ENCODE measurements at regions not wholly inside any gene's neighbourhood (a gene's known extent, or its start where the extent isn't known, plus 50 kb on each side); places are given as distances from the start of the nearest gene placed in this dataset.
"Not testable (repeated sequence)": the region's sequence is repeated elsewhere in the genome, so short reads cannot be mapped to it uniquely, and the experiment has no call there.

DNA sequence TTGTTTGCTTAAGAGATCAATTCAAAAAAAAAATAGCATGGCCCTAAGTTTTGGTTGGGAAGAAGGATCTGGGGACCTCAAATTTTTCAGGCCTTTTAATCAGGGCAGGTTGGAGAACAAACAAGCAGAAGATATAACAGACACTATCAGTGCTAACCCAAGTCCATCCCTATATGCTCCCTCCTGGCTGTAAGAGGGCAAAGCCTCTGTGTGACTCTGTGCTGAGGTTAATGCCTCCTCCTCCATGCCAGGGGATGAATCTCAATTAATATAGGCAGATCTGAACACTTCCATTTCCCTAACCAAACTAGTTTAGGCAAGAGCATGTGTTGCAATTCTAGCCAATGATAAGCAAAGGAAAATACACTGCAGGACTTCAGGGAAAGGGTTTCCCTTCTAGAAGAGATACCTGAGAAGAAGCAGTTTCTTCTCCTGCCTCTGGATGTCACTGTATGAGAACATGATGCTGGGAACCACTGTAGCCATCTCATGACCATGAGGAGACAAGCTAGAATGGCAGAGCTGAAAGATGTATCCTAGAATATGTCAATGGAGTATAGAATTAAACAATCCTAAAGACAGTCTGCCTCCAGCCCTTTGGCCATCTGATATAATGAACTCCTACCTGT, 76.0 kb downstream of the CHD9NB start:
- DNase-seq (ENCODE audit: low read depth), result no peak

DNA sequence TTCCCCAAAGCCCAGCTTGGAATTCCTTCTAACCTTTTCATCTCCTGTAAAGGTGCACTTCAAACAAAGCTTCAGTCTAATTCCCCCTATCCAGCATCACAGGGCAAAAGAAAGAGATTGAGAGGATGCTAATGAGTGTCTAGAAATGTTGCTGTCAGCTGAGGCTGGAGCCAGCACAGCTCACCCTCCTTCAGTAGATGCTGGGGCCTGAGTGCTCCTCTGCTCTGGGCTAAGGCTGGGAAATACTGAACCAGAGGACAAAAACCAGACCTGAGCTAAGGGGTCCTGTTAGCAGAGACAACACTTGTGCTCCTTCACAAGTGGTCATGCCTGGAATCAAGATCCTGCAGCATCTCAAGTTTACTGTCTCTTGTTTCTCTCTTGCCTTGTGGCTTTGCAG, 85.0 kb downstream of the CHD9NB start:
- no peak for DNase-seq (ENCODE audit: low read depth)

DNA sequence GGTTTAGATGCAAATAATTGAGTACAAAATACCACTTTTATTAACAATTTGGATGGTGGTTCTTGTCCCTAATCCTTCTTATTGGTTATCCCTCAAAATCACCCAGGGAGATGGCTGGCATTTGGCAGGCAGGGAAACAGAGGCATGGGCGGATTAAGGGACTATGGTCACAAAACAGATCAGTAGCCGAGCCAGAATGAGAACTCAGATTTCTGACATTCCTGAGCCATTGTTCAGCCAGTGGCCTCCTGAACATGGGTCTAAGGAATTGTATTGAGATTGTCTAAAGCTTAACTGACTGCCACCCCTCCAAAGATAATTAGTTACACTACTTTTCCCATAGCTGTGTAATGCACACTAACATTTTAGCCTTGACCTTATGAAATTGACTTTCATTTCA, 88.4 kb downstream of the CHD9NB start:
- DNase-seq (ENCODE audit: low read depth), result no peak

DNA sequence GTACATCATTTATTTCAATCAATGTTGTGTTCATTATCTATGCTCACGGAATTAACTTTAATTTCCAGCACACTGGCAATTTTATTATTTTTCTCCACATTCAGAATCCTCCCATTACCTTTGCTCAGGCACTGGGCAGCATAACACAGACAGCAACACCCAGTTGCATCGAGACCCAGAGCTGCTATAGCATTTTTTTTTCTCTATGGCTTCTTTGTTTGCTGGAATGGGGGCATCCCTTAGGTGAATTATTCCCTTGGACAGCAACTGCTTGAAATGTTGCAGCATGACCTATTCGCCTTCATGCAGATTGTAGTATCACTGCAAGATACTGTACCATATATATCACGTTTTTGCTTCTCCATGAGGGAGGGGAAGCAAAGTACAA, 88.8 kb downstream of the CHD9NB start:
- DNase-seq (ENCODE audit: low read depth), result no peak

DNA sequence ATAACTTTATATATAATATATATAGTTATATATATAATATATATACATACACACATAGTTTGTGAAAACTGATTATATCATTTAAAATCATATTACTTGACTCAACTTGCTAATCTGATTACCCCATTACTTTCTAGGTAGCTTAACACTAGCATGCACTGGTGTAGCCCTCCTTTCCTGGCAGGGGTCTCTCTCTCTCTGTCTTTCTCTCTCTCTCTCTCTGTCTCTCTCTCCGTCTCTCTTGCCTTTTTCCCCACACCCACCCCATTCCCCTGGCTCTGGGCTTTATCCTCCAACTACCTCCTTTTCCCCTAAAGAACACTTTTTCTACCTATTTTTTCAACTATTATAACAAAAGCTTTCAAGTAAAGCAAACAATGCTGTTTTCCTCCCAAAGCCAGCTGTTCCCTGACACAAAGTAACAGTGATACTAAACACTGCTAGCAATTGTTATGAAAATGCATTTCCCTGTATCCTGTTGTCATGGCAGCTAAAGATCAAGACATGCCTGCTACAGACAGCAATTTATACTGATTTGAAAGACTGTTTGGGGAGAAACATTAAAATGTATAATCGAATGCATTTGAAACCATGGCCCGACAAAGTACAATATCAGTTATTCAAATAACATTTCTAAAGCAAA, 89.4 kb downstream of the CHD9NB start:
- DNase-seq (ENCODE audit: low read depth), result no peak

DNA sequence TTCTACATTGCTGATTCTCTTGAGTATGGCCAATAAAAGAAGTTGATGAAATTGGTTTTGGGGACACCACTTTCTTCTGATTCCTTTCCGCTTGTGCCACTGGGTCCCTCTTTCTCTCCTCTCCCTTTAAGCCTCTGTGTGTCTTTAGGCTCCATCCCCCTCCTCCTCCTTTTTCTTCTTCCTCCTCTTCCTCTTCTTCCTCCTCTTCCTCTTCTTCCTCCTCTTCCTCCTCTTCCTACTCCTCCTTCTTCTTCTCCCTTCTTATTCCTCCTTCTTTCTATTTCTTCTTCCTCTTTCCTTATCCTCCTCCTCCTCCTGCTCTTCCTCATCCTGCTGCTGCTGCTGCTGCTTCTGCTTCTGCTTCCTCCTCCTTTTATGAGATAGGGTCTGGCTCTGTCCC, 93.7 kb downstream of the CHD9NB start:
- DNase-seq (ENCODE audit: low read depth), result no peak

DNA sequence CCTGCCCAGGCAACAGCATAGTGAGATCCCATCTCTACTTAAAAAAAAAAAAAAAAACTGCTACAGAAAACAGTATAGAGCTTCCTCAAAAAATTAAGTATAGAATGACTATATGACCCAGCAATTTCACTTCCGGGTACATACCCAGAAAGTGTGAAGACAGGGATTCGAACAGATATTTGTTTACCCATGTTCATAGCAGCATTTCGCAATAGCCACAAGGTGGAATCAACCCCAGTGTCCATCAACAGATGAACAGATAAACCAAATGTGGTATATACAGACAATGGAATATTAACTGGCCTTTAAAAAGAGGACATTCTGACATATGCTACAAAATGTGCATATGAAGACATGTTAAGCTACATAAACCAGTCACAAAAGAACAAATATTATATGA, 95.5 kb downstream of the CHD9NB start:
- DNase-seq (ENCODE audit: low read depth), result no peak

DNA sequence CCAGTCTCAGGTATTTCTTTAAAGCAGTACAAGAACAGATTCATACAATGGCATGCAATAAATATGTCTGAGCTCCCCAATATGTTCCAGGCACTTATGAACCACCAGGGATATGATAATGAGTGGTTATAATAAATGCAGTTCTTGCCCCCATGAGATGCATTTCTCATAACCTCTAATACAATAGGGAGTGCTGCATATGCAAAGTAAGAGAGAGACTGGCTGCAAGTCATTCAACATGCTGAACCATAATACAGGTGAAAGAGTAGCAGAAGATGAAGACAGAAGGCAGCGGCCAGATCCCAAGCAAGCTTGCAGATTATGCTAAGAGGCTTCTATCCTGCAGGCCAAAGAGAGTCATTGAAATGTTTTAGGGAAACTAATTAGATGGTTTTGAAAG, 96.7 kb downstream of the CHD9NB start:
- no peak for DNase-seq (ENCODE audit: low read depth)

DNA sequence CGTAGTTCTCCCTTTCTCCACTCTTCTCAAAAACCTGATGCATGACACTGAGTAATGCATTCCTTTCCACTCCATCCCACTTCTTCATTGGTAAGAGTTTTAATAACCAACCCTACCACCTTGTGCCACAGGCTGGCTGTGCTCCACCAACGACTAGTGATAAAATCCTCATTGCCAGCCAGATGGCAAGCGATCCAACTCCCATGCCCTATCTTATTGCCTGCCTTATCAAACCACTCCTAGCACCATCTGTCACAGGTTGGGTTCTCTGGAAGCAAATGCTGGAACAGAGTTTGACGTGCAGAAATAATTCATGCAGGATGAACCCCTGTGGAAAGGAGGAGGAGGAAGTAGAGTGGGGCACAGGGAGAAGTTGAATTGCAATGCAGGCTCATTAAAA, 99.5 kb downstream of the CHD9NB start:
- DNase-seq (ENCODE audit: low read depth), result no peak

DNA sequence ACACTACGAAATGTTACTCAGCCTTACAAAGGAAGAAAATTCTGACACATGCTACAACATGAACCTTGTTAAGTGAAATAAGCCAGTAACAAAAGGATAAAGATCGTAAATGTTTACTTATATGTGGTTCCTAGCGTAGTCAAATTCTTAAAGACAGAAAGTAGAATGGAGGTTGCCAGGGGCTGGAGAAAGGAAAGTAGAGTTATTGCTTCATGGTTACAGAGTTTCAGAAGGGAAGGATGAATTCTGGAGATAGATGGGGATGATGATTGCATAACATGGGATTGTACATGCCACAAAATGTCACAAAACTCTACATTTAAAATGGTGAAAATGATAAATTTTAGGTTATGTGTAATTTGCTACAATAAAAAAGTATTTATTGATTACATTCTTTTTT, 103.8 kb downstream of the CHD9NB start:
- no peak for DNase-seq (ENCODE audit: low read depth)

DNA sequence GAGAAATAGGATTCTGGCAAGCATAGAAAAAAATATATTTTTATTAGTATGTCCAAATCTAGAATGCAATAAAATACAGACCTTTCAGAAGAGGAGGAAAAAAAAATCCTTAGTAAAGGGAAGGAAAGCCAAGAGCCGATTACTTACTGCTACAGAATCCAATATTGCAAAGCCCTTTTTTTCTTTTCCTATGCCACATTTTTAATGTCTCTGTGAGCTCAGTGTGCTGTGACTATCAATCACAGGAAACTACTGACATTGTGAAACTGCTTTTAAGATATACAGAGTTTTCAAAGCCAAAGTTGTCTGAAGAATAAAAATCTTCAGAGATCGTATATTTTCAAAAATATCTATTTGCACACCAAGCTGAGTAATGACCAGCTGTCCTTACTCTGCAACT, 120.4 kb downstream of the CHD9NB start:
- no peak for DNase-seq (ENCODE audit: low read depth)

DNA sequence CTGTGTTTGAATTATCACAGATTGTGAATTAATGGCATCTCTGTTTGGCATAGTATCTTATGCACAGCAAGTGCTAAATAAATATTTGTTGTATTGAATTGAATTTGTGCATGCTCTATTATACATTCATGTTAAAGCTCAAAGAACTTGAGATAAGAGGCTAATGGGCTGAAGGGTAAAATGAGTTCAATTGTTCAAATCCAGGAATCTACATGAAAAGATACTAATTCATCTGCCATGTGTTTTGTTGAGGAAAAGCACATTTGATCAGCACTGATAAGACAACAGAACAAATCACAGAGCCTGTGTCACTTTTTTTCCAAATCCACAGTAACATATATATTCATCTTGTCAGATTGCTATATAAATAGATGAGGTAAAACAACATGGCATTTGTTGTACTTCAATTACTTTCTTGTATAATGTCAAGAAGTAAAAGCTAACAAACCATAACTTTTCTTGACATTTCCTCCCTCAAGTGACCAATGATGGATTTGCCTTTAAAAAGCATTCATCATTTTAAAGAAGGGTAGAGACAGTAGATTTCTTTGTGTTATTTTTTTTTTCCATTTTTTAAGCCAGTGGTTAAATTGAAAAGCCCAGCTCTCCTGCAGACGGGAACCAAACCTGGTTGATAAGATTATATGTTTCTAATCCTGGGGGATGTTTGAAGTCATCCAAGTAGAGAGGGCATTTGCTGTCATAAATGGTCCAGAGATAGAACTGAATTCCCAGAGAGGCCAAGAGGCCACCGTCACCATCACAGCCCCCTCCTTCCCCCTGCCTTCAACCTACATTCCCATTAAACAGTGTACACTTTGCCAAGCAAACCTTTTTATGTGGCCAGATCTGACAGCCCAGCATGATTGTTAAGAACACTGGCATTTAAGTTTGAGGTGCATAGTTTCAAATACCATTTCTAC, 123.0 kb downstream of the CHD9NB start:
- DNase-seq (ENCODE audit: low read depth), result no peak

DNA sequence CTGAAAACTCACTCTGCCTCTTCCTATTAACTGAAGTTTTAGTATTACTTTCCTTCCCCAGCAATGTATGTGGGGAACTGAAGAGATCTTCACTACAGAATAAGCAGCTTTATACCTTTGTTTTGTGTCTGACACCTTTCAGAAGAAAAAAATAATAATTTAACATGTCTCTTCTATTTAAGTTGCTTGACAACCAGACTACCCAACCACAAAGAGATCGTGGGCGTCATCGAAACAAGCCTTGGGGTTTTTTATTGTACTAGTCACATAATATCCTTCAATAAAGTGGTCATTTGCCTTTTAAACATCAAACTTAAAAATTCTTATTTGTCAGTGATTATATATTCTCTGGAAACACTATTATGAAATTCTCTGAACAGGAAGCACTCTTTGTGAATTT, 123.7 kb downstream of the CHD9NB start:
- no peak for DNase-seq (ENCODE audit: low read depth)

DNA sequence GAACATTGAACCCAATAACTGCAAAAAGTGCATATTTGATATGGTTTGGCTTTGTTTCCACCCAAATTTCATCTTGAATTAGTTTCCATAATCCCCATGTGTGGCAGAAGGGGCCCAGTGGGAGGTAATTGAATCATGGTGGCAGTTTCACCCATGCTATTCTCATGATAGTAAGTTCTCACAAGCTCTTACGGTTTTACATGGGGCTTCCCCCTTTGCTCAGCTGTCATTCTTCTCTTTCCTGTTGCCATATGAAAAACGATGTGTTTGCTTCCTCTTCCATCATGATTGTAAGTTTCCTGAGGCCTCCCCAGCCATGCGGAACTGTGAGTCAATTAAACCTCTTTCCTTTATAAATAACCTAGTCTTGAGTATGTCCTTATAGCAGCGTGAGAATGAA, 127.6 kb downstream of the CHD9NB start:
- no peak for DNase-seq (ENCODE audit: low read depth)

DNA sequence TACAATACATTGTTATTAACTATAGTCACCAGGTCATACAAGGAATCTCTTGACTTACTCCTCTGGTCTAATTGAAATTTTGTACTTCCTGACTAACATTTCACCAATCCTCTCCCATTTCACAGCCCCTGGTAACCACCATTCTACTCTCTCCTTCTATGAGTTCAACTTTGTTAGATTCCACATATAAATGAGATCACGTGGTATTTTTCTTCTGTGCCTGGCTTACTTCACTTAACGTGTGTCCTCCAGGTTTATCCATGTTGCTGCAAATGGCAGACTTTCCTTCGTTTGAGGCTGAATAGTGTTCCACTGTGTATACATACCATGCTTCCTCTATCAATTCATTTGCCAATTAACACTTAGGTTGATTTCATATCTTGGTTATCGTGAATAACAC, 128.5 kb downstream of the CHD9NB start:
- DNase-seq (ENCODE audit: low read depth), result no peak

DNA sequence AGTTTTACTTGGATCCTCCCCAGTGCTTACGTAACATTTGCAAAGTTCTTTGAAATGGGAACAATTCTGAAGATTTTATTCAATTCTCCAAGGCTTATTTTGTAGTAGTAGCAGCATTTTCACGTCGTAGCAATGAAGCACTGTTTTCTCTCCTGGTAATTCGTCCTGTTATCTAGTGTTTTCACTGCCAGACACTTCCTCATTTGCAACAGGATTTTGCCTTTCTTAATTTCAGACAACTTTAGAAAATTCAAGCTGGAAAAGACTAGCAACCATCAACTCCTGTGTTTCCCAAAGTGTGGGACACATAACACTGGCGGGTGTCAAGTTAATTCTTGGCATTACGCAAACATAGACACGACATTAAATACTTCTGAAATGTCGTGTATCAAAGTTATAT, 131.6 kb downstream of the CHD9NB start:
- DNase-seq (ENCODE audit: low read depth), result no peak

DNA sequence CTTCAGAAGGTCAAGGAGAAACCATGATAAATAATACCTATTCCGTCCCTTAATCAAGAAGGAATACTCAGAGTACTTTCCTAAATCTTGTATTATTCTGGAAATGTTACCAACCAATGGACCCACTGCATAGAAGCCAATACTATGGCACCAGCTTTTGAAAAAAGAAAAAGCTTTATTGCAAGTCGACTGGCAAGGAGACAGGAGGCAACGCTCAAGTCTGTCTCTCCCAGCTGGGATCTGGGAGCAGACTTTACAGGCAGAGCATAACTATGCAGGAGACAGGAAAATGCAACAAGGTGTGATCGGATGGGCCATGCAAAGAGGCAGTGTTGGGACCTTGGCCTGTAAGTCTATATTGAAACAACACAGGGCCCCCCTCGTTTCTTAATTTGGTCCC, 132.4 kb downstream of the CHD9NB start:
- no peak for DNase-seq (ENCODE audit: low read depth)

DNA sequence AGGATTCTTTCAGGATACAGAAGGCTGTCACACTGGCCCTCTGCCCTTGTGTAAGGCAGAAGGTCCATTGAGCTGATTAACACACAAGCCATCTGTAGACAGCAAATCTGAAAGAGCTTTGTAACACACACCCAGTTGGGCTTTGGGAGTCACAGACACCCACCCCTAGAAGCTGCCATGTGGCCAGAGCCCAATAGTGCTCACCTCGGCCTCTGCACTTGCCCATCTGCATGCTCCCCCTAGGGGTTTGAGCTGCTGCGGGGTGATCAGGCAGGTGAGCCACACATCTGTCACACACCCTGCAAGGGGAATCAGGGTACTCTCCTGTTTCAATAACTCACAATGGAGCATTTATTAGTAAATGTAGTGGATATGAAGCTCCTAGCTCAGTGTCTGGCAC, 138.3 kb downstream of the CHD9NB start:
- DNase-seq (ENCODE audit: low read depth), result no peak

DNA sequence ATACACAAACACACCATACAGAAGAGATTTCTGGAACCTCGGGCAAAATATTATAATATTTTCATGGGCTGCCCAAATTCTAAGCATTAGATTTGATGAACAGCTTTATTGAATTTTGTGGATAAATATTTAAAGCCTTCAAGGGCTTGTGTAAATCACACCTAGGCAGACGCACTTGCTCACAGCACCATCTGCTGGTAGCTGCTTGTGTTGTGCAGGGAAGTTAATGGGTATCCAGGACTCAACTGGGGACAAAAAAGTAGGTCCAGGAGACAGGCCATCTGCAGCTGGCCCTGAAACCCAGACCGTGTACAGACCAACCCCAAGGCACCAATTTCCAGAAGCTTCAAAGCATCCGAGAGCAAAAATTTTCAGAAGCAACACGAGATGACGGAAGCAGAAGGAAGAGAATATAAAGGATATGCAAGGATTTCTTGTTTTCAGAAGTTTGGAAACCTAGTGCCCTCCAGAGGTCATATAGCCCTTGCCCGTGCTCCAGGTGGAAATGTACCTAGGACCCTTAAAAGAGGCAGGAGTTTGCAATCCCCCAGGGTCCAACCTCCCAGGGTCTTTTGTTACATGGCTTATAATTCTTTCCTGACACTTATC, 140.0 kb downstream of the CHD9NB start:
- DNase-seq (ENCODE audit: low read depth), result peak; percentile 19

DNA sequence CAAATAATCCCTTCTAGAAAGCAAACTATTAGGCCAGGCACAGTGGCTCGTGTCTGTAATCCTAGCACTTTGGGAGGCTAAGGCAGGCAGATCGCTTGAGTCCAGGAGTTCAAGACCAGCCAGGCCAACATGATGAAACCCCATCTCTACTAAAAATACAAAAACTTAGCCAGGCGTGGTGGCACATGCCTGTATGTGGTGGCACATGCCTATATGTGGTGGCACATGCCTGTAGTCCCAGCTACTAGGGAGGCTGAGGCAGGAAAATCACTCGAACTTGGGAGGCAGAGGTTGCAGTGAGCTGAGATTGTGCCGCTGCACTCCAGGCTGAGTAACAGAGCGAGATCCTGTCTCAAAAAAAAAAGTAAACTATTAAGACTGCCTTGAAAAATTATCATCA, 144.6 kb downstream of the CHD9NB start:
- DNase-seq (ENCODE audit: low read depth), result not testable (repeated sequence)

DNA sequence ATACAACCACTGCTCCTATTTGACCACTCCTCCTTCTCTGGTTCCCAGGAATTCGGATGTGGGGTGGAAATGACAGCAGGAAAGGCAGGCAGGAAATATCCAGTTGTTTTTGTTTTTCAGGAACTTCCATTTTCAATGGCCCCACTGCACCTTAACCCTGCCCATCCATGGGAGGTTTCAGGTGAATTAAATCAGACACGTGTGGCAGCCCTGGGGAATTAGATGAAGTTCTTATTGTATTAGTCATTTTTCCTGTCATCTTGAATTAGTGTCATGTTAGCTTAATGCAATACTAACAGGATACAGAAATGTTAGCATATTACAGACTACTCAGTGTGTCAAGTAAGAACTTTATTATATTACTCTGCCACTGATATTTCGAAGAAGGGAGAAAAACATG, 146.4 kb downstream of the CHD9NB start:
- no peak for DNase-seq (ENCODE audit: low read depth)

DNA sequence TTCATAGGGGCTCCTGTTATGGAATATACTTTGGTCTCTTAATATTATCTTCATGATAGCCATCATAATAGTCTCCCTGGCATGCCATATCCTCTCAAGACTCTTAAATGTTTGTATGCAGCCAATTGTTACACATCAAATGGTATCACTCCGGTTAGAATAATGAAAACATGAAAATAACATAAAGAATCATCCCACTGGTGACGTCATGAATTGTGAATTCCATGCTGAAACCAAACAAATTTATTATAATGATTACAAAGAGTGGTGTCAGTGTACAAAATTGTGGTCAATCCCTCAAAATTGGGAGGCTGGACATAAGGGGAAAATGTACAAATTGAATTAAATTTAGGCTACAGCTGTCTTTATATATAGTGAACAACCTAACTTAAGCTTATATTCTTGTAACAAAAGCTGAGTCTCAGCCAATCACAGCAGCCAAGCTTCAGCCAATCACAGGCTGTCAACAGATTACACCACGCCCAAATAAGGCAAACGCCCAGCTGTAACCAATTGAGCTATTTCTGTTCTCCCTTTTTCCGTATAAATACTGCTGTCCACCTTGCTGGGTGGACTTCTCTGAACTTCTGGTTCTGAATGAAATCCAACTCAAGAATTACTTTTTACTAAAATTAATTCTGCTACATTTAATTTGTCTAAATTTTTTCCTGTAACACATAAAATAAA, 156.1 kb downstream of the CHD9NB start:
- DNase-seq (ENCODE audit: low read depth), result no peak
